NCI-H1048 (cell line): ENCODE measurements at regions not wholly inside any gene's neighbourhood (a gene's known extent, or its start where the extent isn't known, plus 50 kb on each side); places are given as distances from the start of the nearest gene placed in this dataset.
"Not testable (repeated sequence)": the region's sequence is repeated elsewhere in the genome, so short reads cannot be mapped to it uniquely, and the experiment has no call there.

ENCODE experiments used
- DNase-seq: peaks from one replicate; lab custom pipeline; 2025; lab: John Stamatoyannopoulos, UW

- no peak for DNase-seq
Measured at GRCh38 chr6:19552076-19552475, 285.1 kb upstream of the ID4 start.

DNA sequence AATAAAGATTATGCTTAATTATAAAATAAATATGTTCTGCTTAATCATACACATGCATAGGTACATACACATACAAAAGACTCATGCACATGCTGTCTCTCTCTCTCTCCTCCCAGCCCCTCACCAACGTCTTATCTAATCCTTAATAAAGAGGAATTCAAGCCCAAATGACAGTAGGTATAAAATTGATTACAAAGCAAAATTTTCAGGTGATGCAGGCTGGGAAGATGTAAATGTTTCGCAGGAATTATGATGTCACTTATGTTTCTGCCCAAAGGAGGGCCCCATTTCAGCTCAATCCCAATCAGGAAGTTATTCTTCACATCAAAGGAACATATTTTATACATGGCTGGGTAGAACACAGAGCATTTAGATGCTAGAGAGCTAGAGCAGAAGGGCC, 284.6 kb upstream of the ID4 start:
- no peak for DNase-seq

GRCh38 chr6:19554356-19555225, 282.6 kb upstream of the ID4 start:
- DNase-seq = no peak

DNA sequence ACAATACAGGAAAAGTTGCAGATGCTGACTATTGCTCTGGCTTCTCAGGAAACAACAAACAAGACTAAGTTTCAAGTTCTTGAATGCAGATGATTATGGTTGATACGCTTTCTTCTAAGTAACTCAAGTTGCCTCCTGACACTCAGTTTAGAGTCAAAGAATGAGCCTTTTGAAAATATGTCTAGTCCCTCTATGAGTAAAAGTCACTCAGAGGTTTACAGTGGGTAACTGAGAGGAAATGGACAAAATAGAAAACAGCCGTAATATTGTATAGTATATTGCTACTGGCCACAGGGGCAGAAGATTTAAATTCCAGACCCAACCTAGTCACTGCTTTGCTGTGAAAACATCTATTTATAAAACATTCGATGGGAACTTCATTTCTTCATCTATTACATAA, 280.0 kb upstream of the ID4 start:
- no peak for DNase-seq

GRCh38 chr6:19558201-19558600, 279.0 kb upstream of the ID4 start:
- no peak for DNase-seq

GRCh38 chr6:19558934-19559333, 278.2 kb upstream of the ID4 start:
- no peak for DNase-seq

GRCh38 chr6:19562468-19562867, 274.7 kb upstream of the ID4 start:
- no peak for DNase-seq

DNA sequence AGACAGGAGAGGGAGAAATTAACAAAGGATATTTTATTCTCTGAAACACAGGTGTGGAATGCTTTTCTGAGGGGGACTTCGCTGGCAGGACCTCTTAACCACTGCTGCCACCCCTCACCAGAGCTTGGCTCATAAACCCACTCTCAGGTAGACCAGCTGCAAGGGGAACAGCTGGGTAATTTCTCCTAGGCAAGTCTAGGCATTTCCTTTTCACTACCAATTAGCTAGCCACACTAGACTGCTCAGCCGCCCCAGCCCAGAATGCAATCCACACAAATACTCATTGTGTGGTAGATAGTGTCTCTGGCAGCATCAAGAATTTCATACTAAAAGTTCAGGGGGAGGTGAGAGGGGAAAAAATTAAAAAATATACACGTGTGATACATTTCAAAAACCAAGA, 267.6 kb upstream of the ID4 start:
- no peak for DNase-seq

- DNase-seq = no peak
Measured at GRCh38 chr6:19571176-19571575, 266.0 kb upstream of the ID4 start.

- DNase-seq = no peak
Measured at GRCh38 chr6:19578481-19578880, 258.7 kb upstream of the ID4 start.

- DNase-seq = not testable (repeated sequence)
Measured at GRCh38 chr6:19584207-19584606, 253.0 kb upstream of the ID4 start.

GRCh38 chr6:19587238-19587942, 249.8 kb upstream of the ID4 start:
- DNase-seq = no peak

DNA sequence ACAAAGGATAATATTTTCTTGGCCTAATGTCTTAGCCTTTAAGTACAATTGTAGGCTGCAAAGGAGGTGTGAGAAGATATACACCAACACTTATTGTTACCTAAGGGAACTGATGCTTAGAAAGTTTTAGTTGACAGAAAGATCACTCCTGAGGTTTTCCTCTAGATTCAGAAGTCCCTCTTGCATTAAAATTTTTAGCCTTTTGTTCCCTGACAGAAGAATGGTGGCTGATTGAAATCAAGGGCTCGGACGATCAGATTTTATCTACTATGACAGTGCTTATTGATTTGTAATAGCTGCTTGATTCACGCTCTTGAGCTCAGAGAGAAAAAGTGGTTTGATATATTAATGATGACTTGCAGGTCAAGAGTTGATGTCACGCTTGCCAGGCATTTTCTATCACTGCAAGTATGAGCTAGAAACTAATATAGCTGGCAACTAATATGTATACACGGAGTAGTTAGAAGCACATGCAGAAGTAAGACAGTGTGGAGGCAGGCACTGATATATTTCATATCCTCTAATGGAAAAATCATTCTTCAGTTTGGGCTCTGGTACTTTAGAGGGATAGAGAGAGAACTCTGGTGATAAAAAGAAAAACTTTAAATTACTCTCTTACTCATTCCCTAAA, 246.6 kb upstream of the ID4 start:
- no peak for DNase-seq

GRCh38 chr6:19597809-19598320, 239.3 kb upstream of the ID4 start:
- no peak for DNase-seq

DNA sequence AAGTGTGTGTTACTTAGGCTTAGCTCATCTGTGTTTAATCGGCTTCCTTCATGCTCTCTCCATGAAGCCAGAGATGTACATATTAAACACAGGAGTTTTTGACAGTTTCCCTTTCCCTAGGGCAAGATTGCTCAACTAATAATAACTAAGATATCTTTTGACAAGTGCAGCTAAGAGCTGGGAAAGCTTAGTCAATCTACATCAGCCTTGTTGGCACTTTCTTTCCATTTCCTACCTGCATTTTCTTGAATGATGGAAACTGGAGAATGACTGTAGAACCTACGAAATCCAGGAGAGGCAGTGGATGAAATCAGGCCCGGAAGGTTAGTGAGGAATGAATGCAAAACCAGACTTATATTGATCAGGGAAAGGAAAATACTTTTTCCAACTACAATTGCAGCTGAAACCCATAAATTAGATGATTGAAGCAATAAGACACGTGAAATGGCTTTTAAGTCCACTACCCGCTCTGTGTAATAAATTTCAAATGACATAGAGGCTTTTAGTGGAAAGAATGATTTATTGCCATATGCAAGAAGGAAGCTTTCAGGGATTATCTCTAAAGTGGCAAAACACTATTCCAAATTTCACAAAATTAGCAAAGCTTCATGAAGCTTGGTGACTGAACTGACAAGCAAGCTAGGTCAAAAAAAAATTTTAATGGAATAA, 237.2 kb upstream of the ID4 start:
- no peak for DNase-seq

DNA sequence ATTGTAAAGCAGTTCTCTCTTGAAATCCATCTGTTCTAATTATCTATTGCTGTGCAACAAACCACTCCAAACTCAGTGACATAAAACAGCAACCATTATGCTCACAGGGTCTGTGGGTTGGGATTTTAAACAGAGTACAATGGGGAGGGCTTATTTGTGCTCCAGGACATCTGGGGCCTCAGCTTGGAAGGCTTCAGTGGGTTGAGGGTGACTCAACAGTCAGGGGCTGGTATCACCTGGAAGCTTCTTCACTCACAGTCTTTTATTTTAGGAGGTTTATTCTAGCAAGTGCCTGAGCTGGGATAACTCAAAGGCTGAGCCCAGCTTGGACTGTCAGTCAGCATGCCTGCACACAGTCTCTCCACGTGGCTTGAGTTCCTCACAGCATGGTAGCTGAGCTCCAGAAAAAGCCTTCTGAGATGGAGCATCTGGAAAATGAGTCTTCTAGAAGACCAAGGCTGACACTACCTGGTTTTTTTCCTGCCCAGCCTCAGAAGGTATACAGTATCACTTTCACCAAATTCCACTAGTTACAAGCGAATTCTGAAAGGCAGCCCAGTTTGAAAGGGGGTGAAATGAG, 234.6 kb upstream of the ID4 start:
- DNase-seq = no peak

- no peak for DNase-seq
Measured at GRCh38 chr6:19603721-19604120, 233.4 kb upstream of the ID4 start.

- DNase-seq = no peak
Measured at GRCh38 chr6:19605624-19606023, 231.5 kb upstream of the ID4 start.

- DNase-seq = no peak
Measured at GRCh38 chr6:19608546-19608945, 228.6 kb upstream of the ID4 start.

DNA sequence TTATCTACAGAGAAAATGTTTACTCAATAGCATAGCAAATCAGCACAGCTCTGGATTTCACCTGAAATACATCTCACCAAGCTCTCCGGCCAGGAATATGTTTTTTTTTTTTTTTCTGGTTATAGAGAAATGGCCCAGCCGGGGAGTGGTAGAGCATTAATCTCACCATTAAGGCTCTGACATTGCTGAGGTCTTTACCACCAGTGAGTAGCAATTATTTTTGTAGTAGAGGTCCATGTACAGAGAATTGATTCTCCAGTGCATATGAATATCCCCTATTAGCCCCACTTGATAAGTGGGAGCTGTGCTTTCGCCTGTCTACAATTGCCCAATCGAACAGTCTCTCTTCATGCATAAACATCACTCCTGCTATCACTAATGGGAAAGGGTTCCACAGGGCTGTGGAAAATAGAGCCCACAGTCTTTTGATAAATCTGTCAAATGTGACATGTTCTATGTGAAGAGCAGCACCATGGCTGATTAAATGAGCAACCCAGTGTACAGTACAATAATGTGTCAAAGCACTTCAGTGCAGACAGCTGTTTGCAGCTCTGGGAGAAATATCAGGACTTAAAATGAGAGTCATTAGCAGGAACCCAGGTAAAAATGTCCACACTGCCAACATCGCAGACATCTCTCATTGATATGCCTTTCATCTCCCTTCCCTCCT, 227.1 kb upstream of the ID4 start:
- no peak for DNase-seq
